ENCODE measurements at regions not wholly inside any gene's neighbourhood (a gene's known extent, or its start where the extent isn't known, plus 50 kb on each side); places are given as distances from the start of the nearest gene placed in this dataset.
"Not testable (repeated sequence)": the region's sequence is repeated elsewhere in the genome, so short reads cannot be mapped to it uniquely, and the experiment has no call there.

GRCh38 chr16:46394963-46395362 is 226.2 kb downstream of the SHCBP1 start:
- not testable (repeated sequence) for DNase-seq (ENCODE audit: low spot score in 2 of 2)

GRCh38 chr16:46394149-46394548 is 227.0 kb downstream of the SHCBP1 start:
- H3K27ac ChIP-seq; H3K9me3 ChIP-seq; H3K36me3 ChIP-seq; H3K4me1 ChIP-seq; H3K27me3 ChIP-seq; intact Hi-C loops (cut with DNase I; ENCODE audit: low total_unique reads); H3K4me3 ChIP-seq; DNase-seq (ENCODE audit: low spot score in 2 of 2): not testable (repeated sequence)

More at GRCh38 chr16:46394963-46395362, 226.2 kb downstream of the SHCBP1 start:
- H3K27ac ChIP-seq; H3K36me3 ChIP-seq; H3K27me3 ChIP-seq; H3K4me1 ChIP-seq; H3K9me3 ChIP-seq; intact Hi-C loops (cut with DNase I; ENCODE audit: low total_unique reads); H3K4me3 ChIP-seq: not testable (repeated sequence)

GRCh38 chr16:46392930-46393722 is 228.1 kb downstream of the SHCBP1 start:
- H3K27ac ChIP-seq; intact Hi-C loops (cut with DNase I; ENCODE audit: low total_unique reads); H3K27me3 ChIP-seq; H3K36me3 ChIP-seq; H3K4me1 ChIP-seq; H3K4me3 ChIP-seq; H3K9me3 ChIP-seq: not testable (repeated sequence)
- DNase-seq (ENCODE audit: low spot score in 2 of 2), result peak in 1 of 2 donors; percentile 25

- intact Hi-C loops (cut with DNase I; ENCODE audit: low total_unique reads); H3K27ac ChIP-seq; H3K36me3 ChIP-seq; H3K4me3 ChIP-seq; H3K27me3 ChIP-seq; H3K9me3 ChIP-seq; H3K4me1 ChIP-seq: not testable (repeated sequence)
- peak in 1 of 2 donors; percentile 41 for DNase-seq (ENCODE audit: low spot score in 2 of 2)
These were observed 230.3 kb downstream of the SHCBP1 start for GRCh38 chr16:46390660-46391462.

GRCh38 chr16:46389561-46390041 is 231.6 kb downstream of the SHCBP1 start:
- H3K27me3 ChIP-seq; H3K27ac ChIP-seq; H3K9me3 ChIP-seq; H3K36me3 ChIP-seq; intact Hi-C loops (cut with DNase I; ENCODE audit: low total_unique reads); H3K4me1 ChIP-seq: not testable (repeated sequence)
- peak overlapping the region in 1 of 3 donors; percentile 0 for H3K4me3 ChIP-seq
- peak; percentile 72 to 84 for DNase-seq (ENCODE audit: low spot score in 2 of 2)

- H3K4me3 ChIP-seq; H3K27ac ChIP-seq; H3K36me3 ChIP-seq; intact Hi-C loops (cut with DNase I; ENCODE audit: low total_unique reads); DNase-seq (ENCODE audit: low spot score in 2 of 2); H3K27me3 ChIP-seq; H3K4me1 ChIP-seq; H3K9me3 ChIP-seq: not testable (repeated sequence)
These were observed 232.2 kb downstream of the SHCBP1 start for GRCh38 chr16:46388939-46389491.

- H3K36me3 ChIP-seq; DNase-seq (ENCODE audit: low spot score in 2 of 2); H3K4me1 ChIP-seq; intact Hi-C loops (cut with DNase I; ENCODE audit: low total_unique reads); H3K9me3 ChIP-seq; H3K27me3 ChIP-seq; H3K4me3 ChIP-seq; H3K27ac ChIP-seq: not testable (repeated sequence)
These were observed 232.8 kb downstream of the SHCBP1 start for GRCh38 chr16:46388354-46388753.

- H3K36me3 ChIP-seq; H3K9me3 ChIP-seq; H3K4me1 ChIP-seq; intact Hi-C loops (cut with DNase I; ENCODE audit: low total_unique reads); H3K4me3 ChIP-seq; H3K27me3 ChIP-seq; H3K27ac ChIP-seq: not testable (repeated sequence)
- peak; percentile 55 to 70 for DNase-seq (ENCODE audit: low spot score in 2 of 2)
These were observed 233.5 kb downstream of the SHCBP1 start for GRCh38 chr16:46387720-46388119.

- H3K27me3 ChIP-seq; H3K9me3 ChIP-seq; H3K4me1 ChIP-seq; intact Hi-C loops (cut with DNase I; ENCODE audit: low total_unique reads); H3K36me3 ChIP-seq; H3K27ac ChIP-seq: not testable (repeated sequence)
- H3K4me3 ChIP-seq, result peak overlapping the region in 1 of 3 donors; percentile 0
- peak in 1 of 2 donors; percentile 20 for DNase-seq (ENCODE audit: low spot score in 2 of 2)
These were observed 234.2 kb downstream of the SHCBP1 start for GRCh38 chr16:46386805-46387620.

GRCh38 chr16:46386110-46386771 is 234.9 kb downstream of the SHCBP1 start:
- H3K27ac ChIP-seq; H3K27me3 ChIP-seq; H3K36me3 ChIP-seq; H3K4me1 ChIP-seq; H3K4me3 ChIP-seq; DNase-seq (ENCODE audit: low spot score in 2 of 2); intact Hi-C loops (cut with DNase I; ENCODE audit: low total_unique reads); H3K9me3 ChIP-seq: not testable (repeated sequence)

GRCh38 chr16:46384285-46385061 is 236.7 kb downstream of the SHCBP1 start:
- H3K27ac ChIP-seq; H3K27me3 ChIP-seq; H3K4me1 ChIP-seq; H3K9me3 ChIP-seq; H3K4me3 ChIP-seq; intact Hi-C loops (cut with DNase I; ENCODE audit: low total_unique reads); H3K36me3 ChIP-seq: not testable (repeated sequence)
- peak; percentile 61 to 72 for DNase-seq (ENCODE audit: low spot score in 2 of 2)

GRCh38 chr16:46383581-46383980 is 237.6 kb downstream of the SHCBP1 start:
- H3K36me3 ChIP-seq; H3K9me3 ChIP-seq; DNase-seq (ENCODE audit: low spot score in 2 of 2); H3K27ac ChIP-seq; H3K4me1 ChIP-seq; H3K4me3 ChIP-seq; intact Hi-C loops (cut with DNase I; ENCODE audit: low total_unique reads); H3K27me3 ChIP-seq: not testable (repeated sequence)
